Esophagus mucosa (tissue), 1 donor: ENCODE measurements at regions not wholly inside any gene's neighbourhood (a gene's known extent, or its start where the extent isn't known, plus 50 kb on each side); places are given as distances from the start of the nearest gene placed in this dataset.
"Not testable (repeated sequence)": the region's sequence is repeated elsewhere in the genome, so short reads cannot be mapped to it uniquely, and the experiment has no call there.

Source experiments
- ATAC-seq: fragments of 200-7000 bp; cut with Tn5 transposase; one replicate; pipeline ENCODE4 v1.9.1; 2020
- donor health status: DM: yes; HTN: yes; CAD: no.

GRCh38 chr6:71007298-71007697 is 50.4 kb upstream of the B3GAT2 start:
- ATAC-seq, result not testable (repeated sequence)

DNA sequence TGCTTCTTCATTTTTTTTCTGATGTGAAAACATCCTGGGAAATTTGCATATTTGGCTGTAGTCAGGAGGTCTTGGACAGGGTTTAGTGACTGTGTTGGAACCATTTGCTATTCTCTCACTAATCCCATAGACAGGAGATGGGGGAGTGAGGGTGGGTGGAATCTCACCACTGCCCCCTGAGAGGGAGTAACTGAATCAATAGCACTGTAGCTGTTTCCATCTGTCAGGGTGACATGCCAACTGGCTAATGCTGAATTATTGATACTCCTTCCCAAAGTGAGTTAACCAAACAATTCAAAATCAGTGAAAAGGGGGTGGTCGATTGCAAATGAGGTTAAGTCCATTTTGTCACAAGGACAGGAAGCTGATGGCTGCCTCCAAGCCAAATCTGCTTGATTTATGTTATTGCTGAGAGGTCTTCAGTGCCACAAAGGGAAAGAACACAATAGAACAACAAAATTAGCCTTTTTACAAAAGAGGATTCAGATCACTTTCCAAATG is 55.1 kb upstream of the B3GAT2 start:
- no peak for ATAC-seq

- peak; percentile 79 for ATAC-seq
Observed at GRCh38 chr6:71012866-71013469, 56.1 kb upstream of the B3GAT2 start.

DNA sequence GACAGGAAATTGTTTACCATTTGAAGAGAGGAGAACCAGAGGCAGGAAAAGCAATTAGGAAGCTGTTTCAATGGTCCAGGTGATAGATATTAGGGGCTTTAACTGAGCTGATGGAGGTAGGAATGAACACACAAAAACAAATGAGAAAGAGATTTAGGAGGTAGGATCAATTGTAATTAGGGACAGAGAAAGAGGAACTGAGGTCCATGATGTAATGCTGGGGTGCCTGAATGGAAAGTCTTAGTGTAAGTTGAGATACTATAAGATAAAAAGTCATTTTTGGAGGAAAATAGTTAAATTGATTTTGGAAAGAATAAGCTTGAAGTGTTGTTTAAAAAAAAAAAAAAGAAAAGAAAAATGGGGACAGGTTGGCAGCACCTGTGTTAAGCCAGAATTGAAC is 58.5 kb upstream of the B3GAT2 start:
- ATAC-seq, result no peak

- no peak for ATAC-seq
Observed at GRCh38 chr6:71028236-71028876, 71.5 kb upstream of the B3GAT2 start.

GRCh38 chr6:71028877-71029252 is 72.0 kb upstream of the B3GAT2 start:
- no peak for ATAC-seq

- ATAC-seq, result no peak
Observed at GRCh38 chr6:71029555-71029954, 72.7 kb upstream of the B3GAT2 start.

DNA sequence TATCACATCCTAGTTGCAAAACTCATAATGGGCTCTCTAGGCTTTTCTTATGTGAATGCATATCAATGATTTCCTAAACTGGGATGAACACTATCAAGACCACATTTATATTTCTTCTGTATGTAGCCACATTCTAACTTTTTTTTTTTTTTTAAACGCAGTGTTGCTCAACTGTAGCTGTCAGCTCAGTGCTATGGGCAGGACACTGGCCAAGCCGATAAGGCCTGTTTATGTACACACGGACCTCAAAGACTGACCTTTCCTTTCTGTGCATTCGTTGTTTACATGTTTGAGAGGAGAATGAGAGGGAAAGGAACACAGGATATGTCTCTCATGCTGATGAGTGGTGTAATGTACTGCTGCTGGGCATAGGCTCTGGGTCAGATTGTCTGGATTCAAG is 75.1 kb upstream of the B3GAT2 start:
- ATAC-seq, result no peak

DNA sequence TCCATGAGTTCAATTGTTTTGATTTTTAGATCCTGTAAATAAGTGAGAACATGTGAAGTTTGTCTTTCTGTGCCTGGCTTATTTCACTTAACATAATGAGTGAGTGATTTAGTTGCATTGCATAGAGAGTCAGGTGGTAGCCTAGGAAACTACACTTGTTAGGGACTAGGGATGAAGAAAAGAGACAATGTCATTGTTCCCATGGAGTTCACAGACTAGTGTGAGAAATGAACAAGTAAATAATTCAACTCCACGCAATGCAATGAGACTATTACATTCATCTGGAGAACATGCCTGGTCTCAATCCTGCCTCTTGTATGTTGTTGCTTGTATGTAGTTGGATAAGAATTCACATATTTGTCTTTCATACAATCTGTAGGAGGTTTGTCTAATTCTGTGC is 76.3 kb upstream of the B3GAT2 start:
- ATAC-seq, result no peak

- no peak for ATAC-seq
Observed at GRCh38 chr6:71033890-71034289, 77.0 kb upstream of the B3GAT2 start.

GRCh38 chr6:71034563-71035345 is 77.9 kb upstream of the B3GAT2 start:
- ATAC-seq, result no peak

DNA sequence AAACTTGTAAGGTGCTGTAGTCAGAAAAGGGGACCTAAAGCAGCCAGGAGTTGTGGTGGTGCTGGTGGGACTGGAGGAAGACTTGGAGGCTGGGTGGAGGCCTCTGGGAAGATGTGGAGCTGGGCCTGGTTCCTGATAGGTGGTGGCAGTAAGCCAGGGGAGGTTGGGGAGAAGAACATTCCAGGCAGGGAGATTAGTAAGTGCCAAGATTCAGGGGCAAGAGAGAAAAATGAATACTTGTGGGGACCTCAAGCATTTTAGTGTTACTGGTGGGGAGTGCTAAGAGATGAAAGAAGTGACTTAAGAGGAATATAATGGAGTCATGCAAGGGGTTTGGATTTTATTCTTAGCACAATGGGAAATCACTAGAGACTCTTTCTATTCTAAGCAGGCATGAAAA is 79.0 kb upstream of the B3GAT2 start:
- no peak for ATAC-seq

DNA sequence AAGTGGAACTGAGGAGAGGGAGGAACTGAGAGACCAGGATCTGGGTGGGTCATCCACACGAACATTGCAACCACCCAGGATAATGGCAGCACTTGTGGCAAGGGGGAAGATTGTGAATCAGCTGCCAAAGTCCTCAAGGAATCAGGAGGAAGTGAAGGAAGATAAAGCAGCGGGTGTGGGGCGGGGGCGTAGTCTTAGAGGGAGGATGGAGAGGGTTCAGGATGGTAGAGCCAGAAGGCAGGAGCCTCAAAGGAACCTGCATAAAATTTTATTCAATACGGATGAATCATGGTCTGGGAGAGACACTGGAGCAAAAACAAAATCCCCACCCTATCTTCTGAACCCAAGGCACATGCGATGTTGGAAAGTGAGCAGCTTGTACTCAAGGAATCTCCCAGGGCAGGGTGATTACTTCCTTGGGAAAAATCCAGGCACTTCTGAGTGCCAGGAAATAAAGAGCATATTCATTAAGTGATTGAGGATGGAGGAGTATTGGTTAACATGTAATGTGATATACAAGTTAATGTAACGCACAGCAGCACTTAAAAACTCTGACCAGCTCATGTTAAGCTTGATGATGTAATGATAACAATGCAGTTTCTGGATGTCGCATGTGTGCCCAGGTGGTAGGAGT is 82.0 kb upstream of the B3GAT2 start:
- no peak for ATAC-seq

GRCh38 chr6:71040043-71040442 is 83.2 kb upstream of the B3GAT2 start:
- ATAC-seq, result no peak

DNA sequence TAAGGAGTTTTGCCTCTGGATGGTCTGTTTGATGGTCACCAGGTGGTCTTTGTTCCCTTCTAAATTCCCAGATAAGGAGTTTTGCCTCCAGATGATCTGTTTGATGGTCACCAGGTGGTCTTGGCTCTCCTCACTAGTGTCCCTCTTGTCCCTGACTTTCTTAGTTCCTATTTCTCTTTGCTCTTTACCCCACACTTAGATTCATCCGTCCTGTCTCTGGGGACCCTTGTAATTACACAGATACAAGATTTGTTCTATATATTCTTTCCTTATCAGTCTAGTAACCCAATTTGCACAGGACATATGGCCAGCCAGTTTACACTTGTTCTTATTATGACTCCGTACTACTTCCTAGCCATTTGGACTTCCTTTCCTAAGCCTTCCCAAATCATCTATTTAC is 84.0 kb upstream of the B3GAT2 start:
- no peak for ATAC-seq

- ATAC-seq, result no peak
Observed at GRCh38 chr6:71043902-71044301, 87.0 kb upstream of the B3GAT2 start.

GRCh38 chr6:71044753-71045152 is 87.9 kb upstream of the B3GAT2 start:
- ATAC-seq, result no peak

- no peak for ATAC-seq
Observed at GRCh38 chr6:71045296-71045695, 88.4 kb upstream of the B3GAT2 start.

DNA sequence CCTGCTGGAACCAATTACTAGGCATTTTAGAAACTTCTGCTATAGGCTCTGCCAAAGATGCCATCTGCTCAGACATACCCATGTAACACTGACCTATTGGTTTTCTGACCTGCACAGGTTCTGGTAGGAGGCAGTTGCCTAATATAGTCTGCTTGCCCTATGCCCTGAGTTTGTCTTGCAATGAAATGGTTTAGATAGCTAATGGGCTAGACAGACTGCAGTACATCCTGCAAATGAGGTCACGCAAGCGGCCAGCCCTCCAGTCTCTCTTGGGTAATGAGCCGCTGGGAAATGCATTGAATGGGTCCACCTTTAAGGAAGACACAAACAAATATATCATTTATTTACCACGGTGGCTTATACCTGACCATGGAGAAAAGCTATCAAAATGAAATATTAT is 90.6 kb upstream of the B3GAT2 start:
- ATAC-seq, result no peak

DNA sequence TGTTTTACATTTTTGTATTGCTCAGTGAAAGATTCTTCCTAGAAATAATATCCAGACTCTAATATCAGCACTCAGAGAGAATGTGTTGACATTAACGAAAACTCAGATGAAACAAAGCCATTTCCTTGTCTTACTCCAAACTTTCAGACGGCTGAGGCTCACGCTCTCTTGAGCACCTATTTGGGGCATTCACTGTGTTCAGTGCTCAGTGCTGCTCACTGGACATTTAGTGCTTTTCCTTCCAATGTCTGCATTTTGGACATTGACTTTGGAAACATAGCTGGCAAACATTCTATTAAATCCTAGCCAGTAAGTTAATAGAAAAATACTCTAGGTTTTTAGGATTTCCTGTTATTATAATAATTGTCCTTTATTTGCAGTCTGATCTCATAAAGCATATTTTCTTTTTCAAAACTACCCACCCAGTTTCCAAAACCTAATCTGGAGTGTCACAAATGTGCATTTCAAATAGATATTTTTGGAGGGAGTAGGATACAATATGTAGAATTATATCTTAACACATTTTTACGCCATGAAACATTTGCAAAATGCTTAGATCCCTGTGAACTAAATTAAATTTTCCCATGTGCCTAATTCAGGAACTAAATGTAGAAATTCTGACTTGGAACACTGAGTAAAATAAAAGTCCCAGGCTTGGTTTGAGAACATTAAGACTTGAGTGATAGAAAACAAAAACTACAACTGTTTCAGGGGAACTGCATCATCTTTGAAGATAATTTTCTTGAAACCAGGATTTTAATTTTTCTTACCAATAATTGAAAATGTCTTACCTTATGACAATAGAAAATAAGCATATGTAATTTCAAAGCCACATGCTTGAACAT is 91.7 kb upstream of the B3GAT2 start:
- no peak for ATAC-seq

DNA sequence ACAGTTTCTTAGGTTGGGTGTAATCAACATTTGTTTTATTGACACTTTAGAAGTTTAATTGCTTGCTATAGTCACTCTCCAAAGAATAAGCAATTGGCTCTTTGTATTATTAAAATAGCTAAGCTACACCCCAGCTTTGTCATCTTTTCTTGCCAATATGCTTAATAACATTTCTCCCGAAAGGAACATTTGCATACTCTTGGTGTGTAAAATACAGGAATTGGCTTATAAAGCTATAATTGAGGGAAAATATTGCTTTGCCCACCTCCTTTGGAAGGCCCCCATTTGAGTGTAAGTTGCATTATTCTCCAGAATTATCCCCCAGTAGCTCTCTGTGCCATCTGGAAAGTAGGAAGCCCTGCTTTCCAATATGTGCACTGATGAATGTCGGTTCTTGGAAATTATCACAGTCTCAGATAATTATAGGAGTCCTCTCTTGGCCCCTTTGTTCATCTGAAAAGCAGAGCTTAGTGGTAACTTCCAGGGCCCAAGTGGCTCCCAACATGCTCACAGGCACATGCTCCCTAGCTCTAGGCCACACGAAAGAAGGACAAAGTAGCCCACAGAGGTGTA is 92.4 kb upstream of the B3GAT2 start:
- no peak for ATAC-seq

DNA sequence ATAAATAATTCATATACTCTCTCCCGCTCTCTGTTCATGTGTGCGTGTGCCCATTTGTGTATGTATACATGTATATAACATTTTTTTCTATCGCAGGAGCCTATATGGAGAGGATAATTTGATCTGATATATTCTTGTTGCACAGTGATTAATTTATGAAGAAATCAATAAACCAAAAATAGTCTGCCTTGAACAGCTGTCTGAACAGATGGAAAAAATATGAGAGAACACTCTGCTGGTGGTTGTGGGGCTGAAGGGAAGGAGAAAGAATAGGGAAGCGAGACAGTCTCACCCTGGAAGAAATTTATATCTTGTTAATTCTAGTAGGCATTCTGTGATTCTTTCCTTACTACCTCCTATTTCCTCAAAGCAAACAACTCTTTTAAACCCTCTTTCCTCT is 96.6 kb upstream of the B3GAT2 start:
- no peak for ATAC-seq
